Pancreas (tissue), 10 donors: ENCODE measurements at regions not wholly inside any gene's neighbourhood (a gene's known extent, or its start where the extent isn't known, plus 50 kb on each side); places are given as distances from the start of the nearest gene placed in this dataset.

Experiments
- ATAC-seq, 4 donors: fragments of 200-7000 bp; cut with Tn5 transposase; one replicate each; pipeline versions ENCODE4 v1.8.0 to v1.9.1; 2020; ENCODE audit warnings: mild to moderate bottlenecking in 4 of 4, moderate library complexity in 4 of 4
- DNase-seq, 6 donors: peaks; one replicate each; pipeline ENCODE4 v3.0.0-alpha.2; 2020
- FAIRE-seq: peaks from 2 replicates; lab custom pipeline; 2012; peaks lifted over from hg19 to GRCh38; lab: Jason Lieb, UNC
- H3K27ac ChIP-seq, 4 donors: fragments of 200-600 bp; sonication (generic); 1 replicate in 3 of 4; 2 replicates in 1 of 4; pipeline versions ENCODE4 v1.5.0 to v1.8.0; 2020
- H3K27me3 ChIP-seq, 4 donors: fragments of 200-600 bp; one replicate each; pipeline ENCODE4 v1.8.0; 2021
- H3K36me3 ChIP-seq, 3 donors: fragments of 200-600 bp; sonication (generic) in 1 of 3; one replicate each; pipeline versions ENCODE4 v1.5.0 to v1.8.0; 2020 to 2021
- H3K4me1 ChIP-seq, 3 donors: fragments of 200-600 bp; one replicate each; pipeline ENCODE4 v1.8.0; 2021
- H3K4me3 ChIP-seq, 4 donors: fragments of 200-600 bp; sonication (generic) in 2 of 4; one replicate each; pipeline versions ENCODE4 v1.5.0 to v1.8.0; 2020 to 2021
- H3K9me3 ChIP-seq, 4 donors: fragments of 200-600 bp; one replicate each; pipeline ENCODE4 v1.8.0; 2021
- WGBS, 2 donors: extraction: QIAGEN DNeasy Blood & Tissue Kit; methylation state at CpG; one replicate each; pipeline ENCODE4 v1.1.7; 2013; 5-methylcytosine and 5-hydroxymethylcytosine counted together
- intact Hi-C, 3 donors: fragments of 100-400 bp; cut with DNase I; formaldehyde crosslinking; loops; one replicate each; pipeline versions ENCODE4 v1.11.1 to v1.14.2; 2022
- TF ChIP-seq, protein P1 (sequence below), 4 donors: fragments of 200-600 bp; sonication (generic) in 3 of 4; IDR thresholded peaks; one replicate each; pipeline versions ENCODE4 v1.5.0 to v1.8.0; 2021; ENCODE audit warnings: antibody characterized with exemption in 4 of 4
- donor health status: healthy with polysubstance abuse.
- donor health status: DM: no; HTN: no; CAD: no; lungs with moderate emphysema.
- donor health status: DM: no; HTN: no; CAD: no.
- donor health status: control.
- donor health status: control.
- donor health status: Bipolar disorder and iron deficiency.
- donor health status: DM: yes; HTN: yes; CAD: no.
- donor health status: DM: no; HTN: no; CAD: no.
- donor health status: DM: no; HTN: no; CAD: no.
- donor health status: DM: yes; HTN: yes; CAD: no.

DNA sequence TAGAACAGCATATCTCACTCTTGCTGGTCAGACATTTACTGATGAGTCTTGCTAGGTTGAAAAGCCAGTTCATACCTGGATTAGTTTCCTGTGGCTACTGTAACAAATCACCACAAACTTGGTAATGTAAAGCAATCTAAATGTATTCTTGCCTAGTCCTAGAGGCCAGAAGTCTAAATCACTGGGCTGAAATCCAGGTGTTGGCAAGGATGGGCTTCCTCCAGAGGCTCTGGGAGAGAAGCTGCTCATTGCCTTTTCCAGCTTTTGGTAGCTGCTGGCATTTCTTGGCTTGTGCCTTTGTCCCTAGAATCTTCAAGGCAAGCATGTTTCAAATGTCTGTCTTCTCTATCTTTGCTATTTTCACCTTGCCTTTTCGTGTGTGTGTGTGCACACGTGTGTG lies 62.3 kb upstream of the MAP4K3 start:
- WGBS, 2 donors, result 70 to 72% methylated on average over 2 of the region's 2 CpGs
- Histone ChIP-seq H3K4me1 (peaks cover 15 to 33% (median 20%) of the 10 kb centered on the region in 3 donors), H3K27me3 (no peaks in the 10 kb centered on the region), H3K36me3 (no peaks in the 10 kb centered on the region), H3K27ac (no peak overlapping the region), H3K4me3 (no peak overlapping the region), H3K9me3 (no peaks in the 10 kb centered on the region)
- TF ChIP-seq, protein P1, sequence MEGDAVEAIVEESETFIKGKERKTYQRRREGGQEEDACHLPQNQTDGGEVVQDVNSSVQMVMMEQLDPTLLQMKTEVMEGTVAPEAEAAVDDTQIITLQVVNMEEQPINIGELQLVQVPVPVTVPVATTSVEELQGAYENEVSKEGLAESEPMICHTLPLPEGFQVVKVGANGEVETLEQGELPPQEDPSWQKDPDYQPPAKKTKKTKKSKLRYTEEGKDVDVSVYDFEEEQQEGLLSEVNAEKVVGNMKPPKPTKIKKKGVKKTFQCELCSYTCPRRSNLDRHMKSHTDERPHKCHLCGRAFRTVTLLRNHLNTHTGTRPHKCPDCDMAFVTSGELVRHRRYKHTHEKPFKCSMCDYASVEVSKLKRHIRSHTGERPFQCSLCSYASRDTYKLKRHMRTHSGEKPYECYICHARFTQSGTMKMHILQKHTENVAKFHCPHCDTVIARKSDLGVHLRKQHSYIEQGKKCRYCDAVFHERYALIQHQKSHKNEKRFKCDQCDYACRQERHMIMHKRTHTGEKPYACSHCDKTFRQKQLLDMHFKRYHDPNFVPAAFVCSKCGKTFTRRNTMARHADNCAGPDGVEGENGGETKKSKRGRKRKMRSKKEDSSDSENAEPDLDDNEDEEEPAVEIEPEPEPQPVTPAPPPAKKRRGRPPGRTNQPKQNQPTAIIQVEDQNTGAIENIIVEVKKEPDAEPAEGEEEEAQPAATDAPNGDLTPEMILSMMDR (IDR thresholded peaks at IDR 0.05), result no peak
- FAIRE-seq (no peak), DNase-seq (no peak), ATAC-seq (no peak)
- intact Hi-C loops, result no loop called here

DNA sequence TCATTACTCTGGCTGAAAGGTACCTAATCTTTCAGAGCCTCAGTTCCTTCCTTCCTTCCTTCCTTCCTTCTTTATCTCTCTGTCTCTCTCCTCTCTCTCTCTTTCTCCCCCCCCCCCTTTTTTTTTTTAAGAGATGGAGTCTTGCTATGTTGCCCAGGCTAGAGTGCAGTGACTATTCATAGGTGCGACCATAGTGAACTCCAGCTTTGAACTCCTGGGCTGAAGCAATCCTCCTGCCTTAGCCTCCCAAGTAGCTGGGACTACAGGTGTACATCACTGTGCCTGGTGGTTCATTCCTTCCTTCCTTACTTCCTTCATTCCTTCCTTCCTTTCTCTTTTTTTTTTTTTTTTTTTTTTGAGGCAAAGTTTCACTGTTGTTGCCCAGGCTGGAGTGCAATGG lies 64.3 kb upstream of the MAP4K3 start:
- H3K4me1 ChIP-seq, result peaks cover 23 to 37% (median 33%) of the 10 kb centered on the region in 3 donors
- H3K36me3 ChIP-seq, result no peaks in the 10 kb centered on the region
- intact Hi-C loops, result no loop called here
- H3K9me3 ChIP-seq, result no peaks in the 10 kb centered on the region
- DNase-seq (no peak), ATAC-seq (no peak), FAIRE-seq (no peak)
- 90 to 95% methylated on average over 1 of the region's 1 CpG for WGBS, 2 donors
- no peak overlapping the region for H3K4me3 ChIP-seq
- no peaks in the 10 kb centered on the region for H3K27me3 ChIP-seq
- TF ChIP-seq, protein P1 (IDR thresholded peaks at IDR 0.05), result no peak
- H3K27ac ChIP-seq, result no peak overlapping the region

DNA sequence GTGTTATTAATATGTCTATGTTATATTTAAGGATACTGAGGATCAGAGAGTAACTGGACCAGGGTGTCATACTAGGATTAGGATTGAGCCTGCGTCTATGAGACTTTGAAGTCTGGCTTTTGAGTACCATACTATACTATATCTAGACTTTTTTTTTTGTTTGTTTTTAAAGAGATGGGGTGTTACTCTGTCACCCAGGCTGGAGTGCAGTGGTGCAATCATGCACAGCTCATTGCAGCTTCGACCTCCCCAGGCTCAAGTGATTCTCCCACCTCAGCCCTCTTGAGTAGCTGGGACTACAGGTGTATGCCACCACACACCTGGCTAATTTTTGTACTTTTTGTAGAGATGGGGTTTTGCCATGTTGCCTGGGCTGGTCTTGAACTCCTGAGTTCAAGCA lies 66.2 kb upstream of the MAP4K3 start:
- intact Hi-C loops, result no loop called here
- no peak overlapping the region for H3K27ac ChIP-seq

DNA sequence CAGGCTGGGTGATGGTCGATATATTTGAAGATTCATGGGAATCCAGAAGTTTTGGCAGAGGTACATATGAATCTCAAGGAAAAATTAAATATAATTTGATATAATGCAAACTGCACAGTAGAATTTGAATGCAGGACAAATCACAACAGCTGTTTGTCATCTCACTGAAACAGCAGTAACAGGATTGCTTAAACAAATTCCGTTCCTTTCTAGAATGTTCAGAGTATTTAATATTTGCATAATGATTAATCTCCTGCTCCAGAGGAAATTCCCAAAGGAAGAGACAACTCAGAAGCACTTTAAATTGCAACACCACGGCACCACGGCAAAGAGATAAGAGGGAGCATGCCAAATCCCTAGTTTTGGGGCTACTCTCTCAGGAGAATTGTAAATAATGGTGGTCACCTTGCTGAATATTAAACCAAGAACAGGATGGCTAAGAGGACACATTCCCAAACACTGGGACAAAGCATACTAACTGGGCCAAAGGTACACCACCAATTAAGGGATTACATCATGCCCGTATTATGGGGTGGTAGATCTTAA lies 67.8 kb upstream of the MAP4K3 start:
- DNase-seq (no peak), ATAC-seq (peak; percentile 27 to 56 (median 30)), FAIRE-seq (no peak)
- TF ChIP-seq, protein P1 (IDR thresholded peaks at IDR 0.05), result no peak
- Histone ChIP-seq H3K9me3 (no peaks in the 10 kb centered on the region), H3K4me1 (peaks cover 14 to 35% (median 27%) of the 10 kb centered on the region in 3 donors), H3K4me3 (no peak overlapping the region), H3K27ac (peak overlapping the region in 3 of 4 donors; percentile 31 to 77 (median 76)), H3K36me3 (no peaks in the 10 kb centered on the region), H3K27me3 (no peaks in the 10 kb centered on the region)
- 20 to 25% methylated on average over 5 of the region's 5 CpGs for WGBS, 2 donors
- intact Hi-C loops, result no loop called here

More for the DNA sequence above, 66.2 kb upstream of the MAP4K3 start:
- TF ChIP-seq, protein P1 (IDR thresholded peaks at IDR 0.05), result no peak
- FAIRE-seq (no peak), DNase-seq (no peak), ATAC-seq (no peak)
- Histone ChIP-seq H3K36me3 (no peaks in the 10 kb centered on the region), H3K4me3 (no peak overlapping the region), H3K9me3 (no peaks in the 10 kb centered on the region), H3K4me1 (peaks cover 23 to 36% (median 27%) of the 10 kb centered on the region in 3 donors), H3K27me3 (no peaks in the 10 kb centered on the region)
- WGBS, 2 donors, result 89 to 97% methylated on average over 2 of the region's 2 CpGs

DNA sequence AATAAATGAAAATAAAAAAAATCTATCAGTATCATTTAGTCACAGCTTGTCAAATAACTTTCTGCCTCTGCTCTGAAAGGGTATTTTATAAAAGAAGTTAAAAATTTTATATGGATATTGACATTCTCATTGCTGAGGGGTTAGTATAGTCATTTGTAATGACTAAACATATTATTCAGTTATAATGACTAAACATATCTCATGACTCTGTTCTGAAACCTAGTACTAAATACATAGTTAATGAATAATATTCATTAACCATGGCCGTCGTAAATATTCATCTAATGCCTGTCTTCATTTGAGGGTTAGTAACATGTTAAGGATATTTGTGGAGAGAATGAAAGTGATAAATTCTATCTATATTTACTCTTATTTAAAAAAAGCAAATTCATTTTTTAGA lies 69.1 kb upstream of the MAP4K3 start:
- H3K36me3 ChIP-seq, result no peaks in the 10 kb centered on the region
- no peak for DNase-seq
- no peak for FAIRE-seq
- no peaks in the 10 kb centered on the region for H3K27me3 ChIP-seq
- no peak overlapping the region for H3K4me3 ChIP-seq
- no peak for ATAC-seq
- intact Hi-C loops, result no loop called here
- H3K9me3 ChIP-seq, result no peaks in the 10 kb centered on the region
- peaks cover 8 to 24% (median 23%) of the 10 kb centered on the region in 3 donors for H3K4me1 ChIP-seq
- TF ChIP-seq, protein P1 (IDR thresholded peaks at IDR 0.05), result no peak
- 31 to 41% methylated on average over 2 of the region's 2 CpGs for WGBS, 2 donors
- H3K27ac ChIP-seq, result peak overlapping the region in 2 of 4 donors; percentile 76 to 77
